Keratinocyte (primary cell): ENCODE measurements at regions not wholly inside any gene's neighbourhood (a gene's known extent, or its start where the extent isn't known, plus 50 kb on each side); places are given as distances from the start of the nearest gene placed in this dataset.

Experiments
- DNase-seq: peaks from one replicate; pipeline ENCODE4 v3.0.0-alpha.2; 2011; ENCODE audit warnings: low read depth, missing footprints, low spot score
- FAIRE-seq: peaks from 2 replicates; lab custom pipeline; 2011; peaks lifted over from hg19 to GRCh38; lab: Jason Lieb, UNC
- H2AFZ ChIP-seq: 2 replicates; pipeline ENCODE4 v1.6.0; 2012; ENCODE audit warnings: low read length, control low read depth, inconsistent platforms; ENCODE audit not compliant: control insufficient read depth
- H3K27ac ChIP-seq: 2 replicates; pipeline ENCODE4 v1.5.1; 2011; ENCODE audit warnings: low read length; ENCODE audit not compliant: control insufficient read depth, insufficient read depth
- H3K27me3 ChIP-seq: 3 replicates; pipeline ENCODE4 v1.6.0; 2011; ENCODE audit warnings: low read length; ENCODE audit not compliant: control insufficient read depth, insufficient read depth; ENCODE audit errors: extremely low read depth
- H3K36me3 ChIP-seq, 2 experiments: 2 replicates in 1 of 2; 3 replicates in 1 of 2; pipeline ENCODE4 v1.5.1; 2011; ENCODE audit warnings: low read length in 2 of 2, mild to moderate bottlenecking in 1 of 2; ENCODE audit not compliant: control insufficient read depth in 2 of 2, insufficient read depth in 2 of 2; ENCODE audit errors: extremely low read depth in 1 of 2
- H3K4me1 ChIP-seq: 3 replicates; pipeline ENCODE4 v1.5.1; 2011; ENCODE audit warnings: low read length; ENCODE audit not compliant: control insufficient read depth, insufficient read depth; ENCODE audit errors: extremely low read depth
- H3K4me2 ChIP-seq: 3 replicates; pipeline ENCODE4 v1.6.0; 2011; ENCODE audit warnings: low read depth, low read length; ENCODE audit not compliant: control insufficient read depth, insufficient read depth; ENCODE audit errors: extremely low read depth
- H3K4me3 ChIP-seq, 3 experiments: fragments of 200-600 bp in 1 of 3; sonication (generic) in 1 of 3; 2 replicates in 2 of 3; 3 replicates in 1 of 3; pipeline ENCODE4 v1.5.1; 2011 to 2016; ENCODE audit warnings: low read length in 3 of 3, mild to moderate bottlenecking in 3 of 3, control low read depth in 2 of 3, inconsistent platforms in 1 of 3, low read depth in 1 of 3, mixed read lengths in 1 of 3, mixed run types in 1 of 3, moderate library complexity in 1 of 3; ENCODE audit not compliant: control insufficient read depth in 2 of 3, insufficient read depth in 2 of 3; ENCODE audit errors: extremely low read depth in 1 of 3
- H3K79me2 ChIP-seq: 2 replicates; pipeline ENCODE4 v1.6.0; 2012; ENCODE audit warnings: low read length; ENCODE audit not compliant: control insufficient read depth, insufficient read depth
- H3K9ac ChIP-seq: 3 replicates; pipeline ENCODE4 v1.6.0; 2011; ENCODE audit warnings: low read length; ENCODE audit not compliant: control insufficient read depth, insufficient read depth; ENCODE audit errors: extremely low read depth
- H3K9me1 ChIP-seq: 3 replicates; pipeline ENCODE4 v1.6.0; 2011; ENCODE audit warnings: low read length; ENCODE audit not compliant: control insufficient read depth, insufficient read depth; ENCODE audit errors: extremely low read depth
- H3K9me3 ChIP-seq: 2 replicates; pipeline ENCODE4 v1.5.1; 2012; ENCODE audit warnings: low read depth, low read length; ENCODE audit not compliant: control insufficient read depth
- H4K20me1 ChIP-seq: 3 replicates; pipeline ENCODE4 v1.6.0; 2011; ENCODE audit warnings: low read length; ENCODE audit not compliant: control insufficient read depth, insufficient read depth; ENCODE audit errors: extremely low read depth
- EZH2 ChIP-seq: IDR thresholded peaks from one replicate; pipeline ENCODE4 v1.6.1; 2012; ENCODE audit warnings: inconsistent platforms, mild to moderate bottlenecking, low read length, moderate library complexity
- dilution Hi-C: fragments of 300-500 bp; cut with MboI; formaldehyde crosslinking; loops from one replicate; pipeline ENCODE4 v1.7.0; 2020; ENCODE audit warnings: low sequenced_read_pairs; ENCODE audit not compliant: extremely low pct_ligation_motif_present
- TF ChIP-seq, protein P1 (sequence below), 3 experiments: IDR thresholded peaks in 1 of 3; conservative IDR thresholded peaks in 1 of 3; optimal IDR thresholded peaks in 1 of 3; 2 replicates in 2 of 3; 3 replicates in 1 of 3; pipeline versions ENCODE3 to v1.5.1; 2011; ENCODE audit warnings: low read length in 3 of 3, mild to moderate bottlenecking in 3 of 3, moderate library complexity in 2 of 3, control low read depth in 1 of 3, inconsistent platforms in 1 of 3; ENCODE audit not compliant: insufficient read depth in 2 of 3; ENCODE audit errors: extremely low read depth in 1 of 3

DNA sequence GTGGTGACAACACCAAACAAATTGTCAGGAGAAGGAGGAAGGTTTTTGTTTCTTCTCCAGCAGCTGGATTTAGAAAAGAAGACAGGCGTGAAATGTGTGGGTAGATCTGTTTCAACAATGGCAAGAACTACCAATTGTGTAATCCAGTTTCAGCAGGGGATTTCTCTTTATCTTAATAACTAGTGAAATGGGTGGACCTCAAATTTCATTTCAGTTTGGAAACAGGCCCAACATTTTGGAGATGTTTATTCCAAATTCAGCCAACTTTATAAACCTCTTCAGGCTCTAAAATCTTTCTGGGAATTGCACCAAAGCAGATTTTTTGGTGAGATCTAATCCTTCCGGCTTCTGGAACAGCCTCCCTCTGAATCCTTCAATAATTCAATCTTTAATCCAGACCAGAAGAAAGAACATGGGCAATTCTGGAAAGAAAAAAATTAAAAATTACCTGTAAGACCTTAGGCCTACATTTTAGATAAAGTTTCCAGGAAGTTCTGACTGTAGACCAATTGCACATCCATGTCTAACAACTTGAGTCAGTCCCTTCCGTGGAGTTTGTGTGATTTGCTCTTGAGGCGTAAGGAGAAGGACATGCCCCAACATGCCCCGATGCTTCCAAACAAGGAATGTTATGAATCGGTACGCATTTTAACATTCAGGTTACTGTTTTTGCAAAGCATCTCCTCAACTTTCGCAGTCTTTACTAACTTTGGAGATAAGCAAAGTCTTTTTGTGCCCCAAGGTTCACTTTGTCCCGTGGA lies 423.6 kb downstream of the IRX1 start:
- FAIRE-seq = peak; percentile 83
- H3K27ac ChIP-seq = peak overlapping the region; percentile 50
- DNase-seq = peak; percentile 55

DNA sequence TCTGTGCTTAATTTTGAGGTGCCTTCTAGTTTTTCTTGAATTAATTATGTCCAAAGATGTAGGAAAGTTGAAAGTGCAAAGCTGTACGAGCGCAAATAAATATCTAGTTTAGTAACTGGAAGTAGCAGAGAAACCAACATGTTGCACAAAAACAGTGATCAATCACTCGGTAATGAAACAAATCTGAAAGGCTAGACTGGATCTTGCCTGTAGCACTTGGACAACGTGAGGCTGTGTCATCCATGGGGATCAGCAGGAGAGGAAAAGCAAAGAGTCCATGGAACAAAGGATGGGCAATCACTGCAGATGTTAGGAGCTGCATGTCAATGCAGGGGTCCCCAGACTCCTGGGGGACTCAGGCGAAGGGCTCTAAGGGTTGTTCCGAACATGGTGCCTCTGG lies 424.2 kb downstream of the IRX1 start:
- TF ChIP-seq EZH2 = no peak
- TF ChIP-seq, protein P1, sequence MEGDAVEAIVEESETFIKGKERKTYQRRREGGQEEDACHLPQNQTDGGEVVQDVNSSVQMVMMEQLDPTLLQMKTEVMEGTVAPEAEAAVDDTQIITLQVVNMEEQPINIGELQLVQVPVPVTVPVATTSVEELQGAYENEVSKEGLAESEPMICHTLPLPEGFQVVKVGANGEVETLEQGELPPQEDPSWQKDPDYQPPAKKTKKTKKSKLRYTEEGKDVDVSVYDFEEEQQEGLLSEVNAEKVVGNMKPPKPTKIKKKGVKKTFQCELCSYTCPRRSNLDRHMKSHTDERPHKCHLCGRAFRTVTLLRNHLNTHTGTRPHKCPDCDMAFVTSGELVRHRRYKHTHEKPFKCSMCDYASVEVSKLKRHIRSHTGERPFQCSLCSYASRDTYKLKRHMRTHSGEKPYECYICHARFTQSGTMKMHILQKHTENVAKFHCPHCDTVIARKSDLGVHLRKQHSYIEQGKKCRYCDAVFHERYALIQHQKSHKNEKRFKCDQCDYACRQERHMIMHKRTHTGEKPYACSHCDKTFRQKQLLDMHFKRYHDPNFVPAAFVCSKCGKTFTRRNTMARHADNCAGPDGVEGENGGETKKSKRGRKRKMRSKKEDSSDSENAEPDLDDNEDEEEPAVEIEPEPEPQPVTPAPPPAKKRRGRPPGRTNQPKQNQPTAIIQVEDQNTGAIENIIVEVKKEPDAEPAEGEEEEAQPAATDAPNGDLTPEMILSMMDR (optimal IDR thresholded peaks at IDR 0.05 in 1 of 3, IDR thresholded peaks at IDR 0.05 in 1 of 3, conservative IDR thresholded peaks at IDR 0.05 in 1 of 3; ENCODE audit: extremely low read depth in 1 of 3, insufficient read depth in 2 of 3, low read length in 3 of 3) = no peak
- DNase-seq = no peak
- no peak for FAIRE-seq
- Histone ChIP-seq H3K4me1 (peaks cover 10% of the 10 kb centered on the region), H3K79me2 (no peaks in the 10 kb centered on the region), H3K27me3 (no peaks in the 10 kb centered on the region), H3K9me1 (no peaks in the 10 kb centered on the region), H3K4me3 (no peak overlapping the region), H3K36me3 (no peaks in the 10 kb centered on the region), H3K9me3 (no peaks in the 10 kb centered on the region), H3K9ac (no peak overlapping the region), H4K20me1 (no peaks in the 10 kb centered on the region), H3K4me2 (peak overlapping the region; percentile 70), H2AFZ (peak overlapping the region; percentile 85), H3K27ac (no peak overlapping the region)
- dilution Hi-C loops = no loop called here

More for the DNA sequence above, 423.6 kb downstream of the IRX1 start:
- H3K4me3 ChIP-seq = no peak overlapping the region
- peak overlapping the region; percentile 85 for H2AFZ ChIP-seq
- no peak for TF ChIP-seq EZH2
- TF ChIP-seq, protein P1 (optimal IDR thresholded peaks at IDR 0.05 in 1 of 3, IDR thresholded peaks at IDR 0.05 in 1 of 3, conservative IDR thresholded peaks at IDR 0.05 in 1 of 3; ENCODE audit: extremely low read depth in 1 of 3, insufficient read depth in 2 of 3, low read length in 3 of 3) = no peak
- dilution Hi-C loops = no loop called here
- H3K9me1 ChIP-seq = no peaks in the 10 kb centered on the region
- no peaks in the 10 kb centered on the region for H3K79me2 ChIP-seq
- H3K27me3 ChIP-seq = no peaks in the 10 kb centered on the region
- peaks cover 10% of the 10 kb centered on the region for H3K4me1 ChIP-seq
- no peaks in the 10 kb centered on the region for H3K36me3 ChIP-seq
- no peaks in the 10 kb centered on the region for H3K9me3 ChIP-seq
- H3K4me2 ChIP-seq = peak overlapping the region; percentile 70
- no peaks in the 10 kb centered on the region for H4K20me1 ChIP-seq
- no peak overlapping the region for H3K9ac ChIP-seq
